ENCODE measurements at regions not wholly inside any gene's neighbourhood (a gene's known extent, or its start where the extent isn't known, plus 50 kb on each side); places are given as distances from the start of the nearest gene placed in this dataset.

DNA sequence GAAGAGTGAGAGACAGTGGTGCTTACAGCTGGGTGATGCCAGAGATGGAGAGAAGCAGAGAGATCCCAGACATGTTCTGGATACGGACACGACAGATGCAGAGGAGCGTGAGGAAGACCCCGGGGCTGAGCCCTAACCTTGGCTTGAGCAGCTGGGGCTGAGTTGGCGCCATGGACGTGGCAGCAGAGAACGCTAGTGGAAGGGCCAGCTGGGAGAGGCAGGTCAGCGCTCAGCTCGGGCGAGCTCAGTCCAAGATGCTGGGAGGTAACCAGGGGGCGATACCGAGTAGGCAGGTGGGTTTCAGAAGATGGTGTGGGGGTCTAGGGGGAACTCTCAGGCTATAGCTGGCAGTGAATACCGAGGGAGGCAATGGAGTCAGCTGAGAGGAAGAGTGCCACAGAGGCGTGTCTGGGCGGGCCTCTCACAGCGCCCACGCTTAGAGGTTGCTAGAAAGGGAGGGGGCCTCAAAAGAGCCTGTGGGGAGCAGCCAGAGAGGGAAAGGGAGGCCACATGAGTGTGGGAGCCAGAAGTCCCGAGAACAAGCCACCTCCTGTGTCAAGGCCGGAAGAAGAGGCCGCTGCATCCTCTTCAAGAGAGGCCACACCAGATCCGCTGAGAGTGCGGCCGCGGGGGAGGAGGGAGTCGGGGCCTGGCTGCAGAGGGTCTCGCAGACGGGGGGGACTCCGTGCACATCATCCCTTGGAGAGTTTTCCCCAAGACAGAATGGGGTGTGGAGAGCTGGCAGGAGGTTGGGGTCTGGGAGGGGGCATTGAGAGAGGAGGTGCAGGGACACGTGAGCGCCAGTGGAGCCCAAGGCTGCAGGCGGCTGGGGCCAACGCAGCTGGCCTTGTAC is 57.0 kb upstream of the DIO3 start:
- TF ChIP-seq, protein P1, sequence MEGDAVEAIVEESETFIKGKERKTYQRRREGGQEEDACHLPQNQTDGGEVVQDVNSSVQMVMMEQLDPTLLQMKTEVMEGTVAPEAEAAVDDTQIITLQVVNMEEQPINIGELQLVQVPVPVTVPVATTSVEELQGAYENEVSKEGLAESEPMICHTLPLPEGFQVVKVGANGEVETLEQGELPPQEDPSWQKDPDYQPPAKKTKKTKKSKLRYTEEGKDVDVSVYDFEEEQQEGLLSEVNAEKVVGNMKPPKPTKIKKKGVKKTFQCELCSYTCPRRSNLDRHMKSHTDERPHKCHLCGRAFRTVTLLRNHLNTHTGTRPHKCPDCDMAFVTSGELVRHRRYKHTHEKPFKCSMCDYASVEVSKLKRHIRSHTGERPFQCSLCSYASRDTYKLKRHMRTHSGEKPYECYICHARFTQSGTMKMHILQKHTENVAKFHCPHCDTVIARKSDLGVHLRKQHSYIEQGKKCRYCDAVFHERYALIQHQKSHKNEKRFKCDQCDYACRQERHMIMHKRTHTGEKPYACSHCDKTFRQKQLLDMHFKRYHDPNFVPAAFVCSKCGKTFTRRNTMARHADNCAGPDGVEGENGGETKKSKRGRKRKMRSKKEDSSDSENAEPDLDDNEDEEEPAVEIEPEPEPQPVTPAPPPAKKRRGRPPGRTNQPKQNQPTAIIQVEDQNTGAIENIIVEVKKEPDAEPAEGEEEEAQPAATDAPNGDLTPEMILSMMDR (conservative IDR thresholded peaks at IDR 0.05; ENCODE audit: low read length): no peak
- no peak for TF ChIP-seq EZH2phosphoT487 (IDR thresholded peaks at IDR 0.05; ENCODE audit: borderline replicate concordance, low read depth, low read length)

All from OCI-LY7 (cell line).